Prostate gland (tissue), 2 donors: ENCODE measurements at regions not wholly inside any gene's neighbourhood (a gene's known extent, or its start where the extent isn't known, plus 50 kb on each side); places are given as distances from the start of the nearest gene placed in this dataset.

Experiments used
- POLR2A ChIP-seq: fragments of 450-650 bp; IDR thresholded peaks from one replicate; pipeline ENCODE4 v1.6.1; 2016; ENCODE audit warnings: antibody characterized with exemption, mild to moderate bottlenecking
- POLR2AphosphoS5 ChIP-seq: sonication (generic); formaldehyde crosslinking; IDR thresholded peaks from one replicate; pipeline ENCODE4 v1.6.1; 2017; ENCODE audit warnings: antibody characterized with exemption
- TF ChIP-seq, protein P1 (sequence below), 4 experiments: fragments of 200-600 bp in 2 of 4; fragments of 450-650 bp in 2 of 4; sonication (generic) in 2 of 4; IDR thresholded peaks; 1 replicate in 3 of 4; 2 replicates in 1 of 4; pipeline ENCODE4 v1.5.1; 2016 to 2019; ENCODE audit warnings: antibody characterized with exemption in 4 of 4, mild to moderate bottlenecking in 2 of 4, moderate library complexity in 2 of 4

DNA sequence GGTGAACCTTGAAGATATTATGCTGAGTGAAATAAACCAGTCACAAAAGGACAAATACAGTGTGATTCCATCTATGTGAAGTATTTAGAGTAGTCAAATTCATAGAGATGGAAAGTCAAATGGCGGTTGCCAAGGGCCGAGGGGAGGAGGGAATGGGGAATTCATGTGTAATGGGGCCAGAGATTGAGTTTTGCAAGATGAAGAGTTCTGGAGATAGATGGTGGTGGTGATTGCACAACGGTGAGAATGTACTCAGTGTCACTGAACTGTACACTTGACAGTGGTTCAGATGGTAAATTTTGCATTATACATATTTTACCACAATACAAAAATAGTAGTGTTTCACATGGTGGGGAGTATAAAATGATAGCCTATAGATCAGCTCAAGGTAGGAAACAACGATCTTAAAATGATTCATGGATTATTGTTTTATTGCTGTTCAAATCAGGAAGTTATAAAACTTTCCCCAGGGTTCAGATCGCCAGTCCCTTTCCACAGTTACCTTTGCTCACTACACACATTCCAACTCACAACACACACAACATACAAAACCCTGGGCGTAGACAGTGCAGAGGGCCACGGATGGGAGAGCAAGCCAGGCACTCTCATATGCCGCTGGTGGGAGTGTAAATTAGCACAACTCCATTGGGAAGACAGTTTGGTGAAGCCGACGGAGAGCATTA, 219.9 kb downstream of the ZIC5 start:
- TF ChIP-seq, protein P1, sequence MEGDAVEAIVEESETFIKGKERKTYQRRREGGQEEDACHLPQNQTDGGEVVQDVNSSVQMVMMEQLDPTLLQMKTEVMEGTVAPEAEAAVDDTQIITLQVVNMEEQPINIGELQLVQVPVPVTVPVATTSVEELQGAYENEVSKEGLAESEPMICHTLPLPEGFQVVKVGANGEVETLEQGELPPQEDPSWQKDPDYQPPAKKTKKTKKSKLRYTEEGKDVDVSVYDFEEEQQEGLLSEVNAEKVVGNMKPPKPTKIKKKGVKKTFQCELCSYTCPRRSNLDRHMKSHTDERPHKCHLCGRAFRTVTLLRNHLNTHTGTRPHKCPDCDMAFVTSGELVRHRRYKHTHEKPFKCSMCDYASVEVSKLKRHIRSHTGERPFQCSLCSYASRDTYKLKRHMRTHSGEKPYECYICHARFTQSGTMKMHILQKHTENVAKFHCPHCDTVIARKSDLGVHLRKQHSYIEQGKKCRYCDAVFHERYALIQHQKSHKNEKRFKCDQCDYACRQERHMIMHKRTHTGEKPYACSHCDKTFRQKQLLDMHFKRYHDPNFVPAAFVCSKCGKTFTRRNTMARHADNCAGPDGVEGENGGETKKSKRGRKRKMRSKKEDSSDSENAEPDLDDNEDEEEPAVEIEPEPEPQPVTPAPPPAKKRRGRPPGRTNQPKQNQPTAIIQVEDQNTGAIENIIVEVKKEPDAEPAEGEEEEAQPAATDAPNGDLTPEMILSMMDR (IDR thresholded peaks at IDR 0.05) = no peak
- TF ChIP-seq POLR2AphosphoS5 (no peak), POLR2A (no peak)
